ENCODE measurements at regions not wholly inside any gene's neighbourhood (a gene's known extent, or its start where the extent isn't known, plus 50 kb on each side); places are given as distances from the start of the nearest gene placed in this dataset.
"Not testable (repeated sequence)": the region's sequence is repeated elsewhere in the genome, so short reads cannot be mapped to it uniquely, and the experiment has no call there.

DNA sequence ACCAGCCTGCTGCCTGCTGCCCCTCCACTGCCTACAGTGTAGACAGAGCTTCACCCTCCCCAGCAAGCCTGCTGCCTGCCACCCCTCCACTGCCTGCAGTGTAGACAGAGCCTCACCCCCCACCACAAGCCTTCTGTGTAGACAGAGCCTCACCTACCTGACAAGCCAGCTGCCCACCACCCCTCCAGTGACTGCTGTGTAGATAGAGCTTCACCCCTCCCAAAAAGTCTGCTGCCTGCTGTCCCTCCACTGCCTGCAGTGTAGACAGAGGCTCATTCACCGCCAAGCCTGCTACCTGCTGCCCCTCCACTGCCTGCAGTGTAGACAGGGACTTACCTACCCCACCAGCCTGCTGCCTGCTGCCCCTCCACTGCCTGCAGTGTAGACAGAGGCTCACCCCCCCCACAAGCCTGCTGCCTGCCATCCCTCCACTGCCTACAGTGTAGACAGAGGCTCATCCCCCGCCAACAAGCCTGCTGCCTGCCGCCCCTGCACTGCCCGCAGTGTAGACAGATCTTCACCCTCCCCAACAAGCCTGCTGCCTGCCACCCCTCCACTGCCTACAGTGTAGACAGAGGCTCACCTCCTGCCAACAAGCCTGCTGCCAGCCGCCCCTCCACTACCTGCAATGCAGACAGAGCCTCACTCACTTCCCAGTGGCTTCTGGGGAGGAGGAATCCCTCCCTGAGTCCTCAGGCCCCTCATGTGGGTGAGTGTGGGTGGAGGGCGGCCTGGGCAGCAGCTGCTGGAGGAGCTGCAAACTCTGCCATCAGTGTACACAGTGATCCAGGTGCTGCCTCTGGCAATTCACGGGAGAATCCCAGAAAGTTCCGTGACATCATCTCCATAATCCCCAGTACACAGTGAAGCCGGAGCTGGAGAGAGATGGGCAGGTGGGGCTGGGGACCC lies 140.9 kb downstream of the DLL1 start:
- Mint-ChIP-seq H3K27me3 (peaks cover 65% of the 10 kb centered on the region), H3K4me3 (no peak overlapping the region), H3K9me3 (peaks cover 1% of the 10 kb centered on the region), H3K4me1 (peaks cover 45% of the 10 kb centered on the region), H3K27ac (no peak overlapping the region), H3K36me3 (peaks cover under 1% of the 10 kb centered on the region)
- no peak for DNase-seq
- CTCF ChIA-PET, result no interaction called here

DNA sequence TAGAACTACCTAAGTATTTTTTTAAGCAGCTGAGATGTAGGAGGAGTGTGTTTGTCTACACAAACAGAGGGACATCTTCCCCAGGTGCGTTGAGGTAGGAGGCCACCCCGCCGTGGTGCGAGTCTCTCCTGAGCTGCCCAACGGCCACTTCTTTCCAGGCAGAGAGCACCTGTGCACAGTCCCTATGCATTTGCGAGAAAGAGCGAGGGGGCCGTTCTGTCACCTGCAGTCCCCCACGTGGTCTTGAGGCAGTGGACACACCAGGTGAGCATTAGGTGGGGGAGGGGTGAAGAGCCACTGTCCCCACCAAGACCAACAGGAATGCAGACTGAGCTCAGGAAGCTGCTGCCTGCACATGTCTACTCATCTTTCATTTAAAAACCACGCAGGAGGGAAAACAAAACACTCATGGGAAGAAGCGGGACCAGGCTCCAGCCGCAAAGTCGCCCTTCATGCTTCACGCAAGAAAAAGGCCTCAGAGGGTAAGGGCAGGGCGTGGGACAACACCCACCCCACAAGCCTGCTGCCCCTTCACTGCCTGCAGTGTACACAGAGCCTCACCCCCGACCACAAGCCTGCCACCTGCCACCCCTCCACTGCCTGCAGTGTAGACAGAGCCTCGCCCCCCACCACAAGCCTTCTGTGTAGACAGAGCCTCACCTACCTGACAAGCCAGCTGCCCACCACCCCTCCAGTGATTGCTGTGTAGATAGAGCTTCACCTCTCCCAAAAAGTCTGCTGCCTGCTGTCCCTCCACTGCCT lies 142.0 kb downstream of the DLL1 start:
- Mint-ChIP-seq H3K27ac (peak overlapping the region; percentile 85), H3K9me3 (peaks cover 9% of the 10 kb centered on the region), H3K36me3 (peaks cover 2% of the 10 kb centered on the region), H3K4me3 (peak overlapping the region; percentile 10), H3K27me3 (peaks cover 65% of the 10 kb centered on the region), H3K4me1 (peaks cover 51% of the 10 kb centered on the region)
- CTCF ChIA-PET, result no interaction called here
- DNase-seq, result no peak

DNA sequence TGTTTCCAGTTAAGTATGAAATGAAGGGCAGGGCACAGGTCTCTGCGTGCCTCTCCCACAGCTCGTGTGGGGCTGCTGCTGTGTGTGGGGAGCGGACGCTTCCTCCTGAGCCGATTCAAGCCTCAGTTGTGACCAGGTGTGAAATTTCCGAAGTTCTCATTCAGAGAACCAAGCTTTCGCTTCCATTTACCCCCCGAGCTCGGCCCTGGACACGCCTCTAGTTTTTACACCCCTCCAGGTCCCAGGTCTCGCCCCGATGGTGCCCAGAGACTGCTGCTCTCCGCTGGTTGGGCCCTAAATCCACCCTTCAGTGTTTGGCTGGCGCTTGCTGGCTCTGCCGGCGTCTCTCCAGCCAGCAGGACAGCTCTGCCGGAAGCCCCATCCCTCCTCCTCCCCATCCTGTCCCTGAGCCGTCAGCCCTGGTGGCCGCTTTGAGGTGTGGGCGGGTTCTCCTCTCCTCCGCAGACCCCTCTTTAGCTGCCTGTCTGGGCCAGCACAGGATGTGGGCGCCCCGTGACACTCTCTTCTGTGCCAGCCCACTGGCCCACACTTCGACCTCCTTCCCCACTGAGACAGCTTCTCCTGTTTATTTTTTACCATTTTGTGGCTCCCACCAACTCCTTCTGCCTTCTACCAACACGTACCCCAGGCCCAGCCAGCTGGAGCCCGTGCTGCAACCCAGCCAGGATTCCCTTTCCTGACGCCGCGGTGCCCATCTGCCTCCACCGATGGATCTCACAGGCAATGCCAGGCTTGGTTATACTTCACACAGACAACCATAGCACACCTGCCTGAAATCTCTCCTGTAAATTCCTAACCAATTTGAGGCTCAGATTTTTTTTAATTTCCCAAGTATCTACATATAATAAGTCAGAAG lies 142.8 kb downstream of the DLL1 start:
- Mint-ChIP-seq H3K27ac (peak overlapping the region; percentile 85), H3K36me3 (peaks cover 2% of the 10 kb centered on the region), H3K27me3 (peaks cover 58% of the 10 kb centered on the region), H3K9me3 (peaks cover 15% of the 10 kb centered on the region), H3K4me1 (peaks cover 50% of the 10 kb centered on the region), H3K4me3 (peak overlapping the region; percentile 10)
- DNase-seq, result peak; percentile 74
- CTCF ChIA-PET, result no interaction called here

DNA sequence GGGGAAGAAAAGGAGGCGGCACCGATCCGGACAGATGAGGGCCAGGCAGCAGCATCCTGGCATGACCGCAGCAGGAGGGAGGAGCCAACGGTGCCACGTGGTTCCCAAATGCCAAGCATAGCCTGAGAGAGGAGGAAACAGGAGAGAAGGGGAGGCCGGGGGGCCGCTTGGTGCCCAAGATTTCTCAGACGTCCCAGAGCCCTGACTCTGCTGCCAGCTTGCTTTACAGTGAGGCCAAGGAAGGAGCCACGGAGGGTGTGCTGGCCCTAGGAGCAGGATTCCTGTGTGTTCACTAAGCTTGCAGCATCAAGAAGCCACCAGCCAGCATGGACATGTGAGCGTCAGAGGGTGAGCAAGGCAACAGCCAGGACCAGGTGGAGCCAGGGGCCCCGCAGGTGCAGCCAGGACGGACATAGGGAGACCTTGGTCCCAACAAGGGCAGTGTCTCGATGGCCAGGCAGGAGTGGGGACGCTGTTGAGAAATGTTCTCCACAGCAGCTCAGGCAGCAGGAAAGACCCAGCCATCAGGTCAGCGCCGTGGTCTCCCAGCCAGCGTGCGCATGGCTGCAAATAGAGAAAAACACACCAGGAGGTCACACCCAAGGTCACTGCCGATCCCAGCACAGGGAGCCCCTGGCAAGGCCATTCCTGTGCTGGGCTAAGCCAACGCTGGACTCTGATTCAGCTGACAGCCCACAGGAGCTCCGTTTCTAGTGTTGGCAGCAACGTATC lies 143.7 kb downstream of the DLL1 start:
- H3K9me3 Mint-ChIP-seq, result peaks cover 16% of the 10 kb centered on the region
- DNase-seq, result no peak
- H3K4me1 Mint-ChIP-seq, result peaks cover 45% of the 10 kb centered on the region
- H3K27ac Mint-ChIP-seq, result peak overlapping the region; percentile 85
- no peak overlapping the region for H3K4me3 Mint-ChIP-seq
- peaks cover 2% of the 10 kb centered on the region for H3K36me3 Mint-ChIP-seq
- H3K27me3 Mint-ChIP-seq, result peaks cover 54% of the 10 kb centered on the region
- CTCF ChIA-PET, result no interaction called here

DNA sequence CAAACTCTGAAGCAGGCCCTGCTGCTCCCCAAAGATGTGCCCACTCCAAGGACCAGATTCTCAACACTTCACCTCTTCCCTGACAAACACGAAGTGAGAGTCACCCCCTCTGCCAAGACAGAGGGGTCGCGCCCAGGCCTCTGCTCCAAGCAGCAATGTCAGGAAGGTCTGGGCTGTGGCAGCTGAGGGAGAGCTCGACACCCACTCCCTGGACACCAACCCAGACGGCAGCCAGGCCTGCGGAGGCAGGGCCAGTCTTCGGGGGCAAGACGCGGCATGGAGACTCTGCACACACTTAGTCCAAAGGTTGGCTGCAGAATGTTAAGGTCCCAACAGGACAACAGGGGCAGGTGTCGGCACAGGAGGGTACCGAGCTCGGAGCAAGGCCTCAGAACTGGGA lies 144.2 kb downstream of the DLL1 start:
- Mint-ChIP-seq H3K27ac (peak overlapping the region; percentile 47), H3K9me3 (peaks cover 16% of the 10 kb centered on the region), H3K36me3 (peaks cover 2% of the 10 kb centered on the region), H3K4me3 (no peak overlapping the region), H3K4me1 (peaks cover 45% of the 10 kb centered on the region), H3K27me3 (peaks cover 48% of the 10 kb centered on the region)
- CTCF ChIA-PET, result no interaction called here
- DNase-seq, result no peak

DNA sequence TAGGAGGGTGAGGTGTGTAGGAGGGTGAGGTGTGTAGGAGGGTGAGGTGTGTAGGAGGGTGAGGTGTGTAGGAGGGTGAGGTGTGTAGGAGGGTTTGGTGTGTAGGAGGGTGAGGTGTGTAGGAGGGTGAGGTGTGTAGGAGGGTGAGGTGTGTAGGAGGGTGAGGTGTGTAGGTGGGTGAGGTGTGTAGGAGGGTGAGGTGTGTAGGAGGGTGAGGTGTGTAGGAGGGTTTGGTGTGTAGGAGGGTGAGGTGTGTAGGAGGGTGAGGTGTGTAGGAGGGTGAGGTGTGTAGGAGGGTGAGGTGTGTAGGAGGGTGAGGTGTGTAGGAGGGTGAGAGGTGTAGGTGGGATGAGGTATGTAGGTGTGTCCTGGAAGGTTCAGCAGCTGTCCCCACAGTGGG lies 144.7 kb downstream of the DLL1 start:
- Mint-ChIP-seq H3K4me1 (peaks cover 45% of the 10 kb centered on the region), H3K27ac (peak overlapping the region; percentile 17), H3K9me3 (peaks cover 16% of the 10 kb centered on the region), H3K27me3 (peaks cover 43% of the 10 kb centered on the region)
- H3K36me3 Mint-ChIP-seq, H3K4me3 Mint-ChIP-seq, DNase-seq, CTCF ChIA-PET: not testable (repeated sequence)

DNA sequence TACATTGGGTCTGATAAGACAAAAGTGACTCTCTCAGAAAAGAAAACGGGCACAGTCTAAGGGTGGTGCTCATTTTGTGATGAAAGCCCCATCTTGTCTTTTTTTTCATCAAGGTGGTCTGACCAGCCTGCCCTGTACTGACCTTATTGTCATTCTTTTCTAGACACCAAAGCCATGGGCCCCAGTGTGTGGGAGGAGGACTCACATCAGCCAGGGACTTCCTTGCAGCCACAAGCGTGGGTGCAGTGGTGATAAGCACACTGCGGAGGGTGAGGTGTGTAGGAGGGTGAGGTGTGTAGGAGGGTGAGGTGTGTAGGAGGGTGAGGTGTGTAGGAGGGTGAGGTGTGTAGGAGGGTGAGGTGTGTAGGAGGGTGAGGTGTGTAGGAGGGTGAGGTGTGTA lies 145.2 kb downstream of the DLL1 start:
- Mint-ChIP-seq H3K27me3 (peaks cover 39% of the 10 kb centered on the region), H3K4me1 (peaks cover 45% of the 10 kb centered on the region), H3K9me3 (peaks cover 16% of the 10 kb centered on the region)
- H3K27ac Mint-ChIP-seq, CTCF ChIA-PET, H3K4me3 Mint-ChIP-seq, H3K36me3 Mint-ChIP-seq: not testable (repeated sequence)
- peak; percentile 17 for DNase-seq

DNA sequence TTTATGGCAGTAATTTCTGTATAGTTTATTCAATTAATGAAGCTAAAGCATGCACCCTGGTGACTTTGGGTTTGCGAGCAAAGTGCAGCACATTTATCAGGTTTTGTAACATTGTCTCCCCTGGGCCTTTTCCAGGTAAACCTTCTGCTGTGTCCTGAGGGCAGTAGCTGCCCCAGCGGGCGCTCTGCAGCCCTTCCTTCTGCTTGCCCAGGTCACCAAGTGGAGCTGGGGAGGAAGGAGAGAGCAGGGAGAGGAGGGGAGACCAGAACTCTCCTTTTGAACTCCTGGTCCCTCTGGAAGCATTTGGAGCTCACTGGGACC lies 145.6 kb downstream of the DLL1 start:
- H3K27ac Mint-ChIP-seq, result no peak overlapping the region

DNA sequence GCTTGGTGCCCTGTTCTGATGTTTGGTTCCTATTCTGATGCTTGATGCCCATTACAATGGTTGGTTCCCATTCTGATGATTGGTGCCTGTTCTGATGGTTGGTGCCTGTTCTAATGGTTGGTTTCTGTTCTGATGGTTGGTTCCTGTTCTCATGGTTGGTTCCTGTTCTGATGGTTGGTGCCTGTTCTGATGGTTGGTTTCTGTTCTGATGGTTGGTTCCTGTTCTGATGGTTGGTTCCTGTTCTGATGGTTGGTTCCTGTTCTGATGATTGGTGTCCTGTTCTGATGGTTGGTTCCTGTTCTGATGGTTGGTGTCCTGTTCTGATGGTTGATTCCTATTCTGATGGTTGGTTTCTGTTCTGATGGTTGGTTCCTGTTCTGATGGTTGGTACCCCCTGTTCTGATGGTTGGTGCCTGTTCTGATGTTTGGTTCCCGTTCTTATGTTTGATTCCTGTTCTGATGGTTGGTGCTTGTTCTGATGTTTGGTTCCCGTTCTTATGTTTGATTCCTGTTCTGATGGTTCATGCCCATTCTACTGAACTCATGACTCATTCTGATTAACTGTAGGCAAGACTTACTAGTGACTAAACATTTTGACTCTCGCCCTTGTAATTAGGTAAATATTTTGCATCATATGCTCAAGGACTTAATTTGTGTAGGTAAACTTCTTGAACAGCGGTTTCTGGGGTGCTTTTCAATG lies 146.2 kb downstream of the DLL1 start:
- Mint-ChIP-seq H3K4me1 (peaks cover 40% of the 10 kb centered on the region), H3K9me3 (peaks cover 16% of the 10 kb centered on the region), H3K27me3 (peaks cover 29% of the 10 kb centered on the region), H3K4me3 (no peak overlapping the region), H3K36me3 (peaks cover 2% of the 10 kb centered on the region), H3K27ac (no peak overlapping the region)
- CTCF ChIA-PET, result no interaction called here
- peak; percentile 6 for DNase-seq

More for the DNA sequence above, 145.6 kb downstream of the DLL1 start:
- Mint-ChIP-seq H3K4me1 (peaks cover 45% of the 10 kb centered on the region), H3K27me3 (peaks cover 34% of the 10 kb centered on the region), H3K4me3 (no peak overlapping the region), H3K36me3 (peaks cover 2% of the 10 kb centered on the region), H3K9me3 (peaks cover 16% of the 10 kb centered on the region)
- peak; percentile 7 for DNase-seq
- CTCF ChIA-PET, result no interaction called here

DNA sequence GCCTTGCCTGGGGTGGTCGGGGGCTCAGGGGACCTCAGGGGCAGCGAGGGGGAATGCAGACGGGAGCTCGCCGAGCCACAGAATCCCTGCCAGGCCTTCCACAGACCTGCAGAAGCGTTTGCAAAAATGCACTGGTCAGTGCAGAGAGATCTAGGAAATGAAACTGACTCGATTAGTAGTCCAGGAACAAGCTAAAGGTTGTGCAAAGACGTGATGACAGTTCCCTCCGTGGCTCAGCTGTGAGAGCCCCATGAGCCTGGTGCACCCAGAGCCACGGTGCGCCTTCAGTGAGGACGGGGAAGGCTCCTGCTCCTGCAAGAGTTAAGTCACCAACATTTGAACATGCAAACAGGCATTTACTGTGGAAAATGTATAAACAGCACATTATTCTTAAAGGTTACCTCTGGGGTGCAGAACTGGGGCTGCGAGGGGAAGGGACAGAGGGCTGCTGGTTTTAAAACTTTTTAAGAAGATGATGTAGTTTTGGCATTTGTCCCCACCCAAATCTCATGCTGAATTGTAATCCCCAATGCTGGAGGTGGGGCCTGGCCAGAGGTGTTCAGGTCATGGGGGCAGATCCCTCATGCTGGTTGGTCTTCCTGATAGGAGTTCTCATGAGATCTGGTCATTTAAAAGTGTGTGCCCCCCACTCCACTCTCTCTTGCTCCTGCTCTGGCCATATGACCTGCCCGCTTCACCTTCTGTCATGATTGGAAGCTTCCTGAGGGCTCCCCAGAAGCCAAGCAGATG lies 147.3 kb downstream of the DLL1 start:
- no peak for DNase-seq
- H3K27ac Mint-ChIP-seq, result no peak overlapping the region
- H3K4me3 Mint-ChIP-seq, result no peak overlapping the region
- H3K4me1 Mint-ChIP-seq, result peaks cover 28% of the 10 kb centered on the region
- CTCF ChIA-PET, result no interaction called here
- peaks cover 17% of the 10 kb centered on the region for H3K27me3 Mint-ChIP-seq
- peaks cover 2% of the 10 kb centered on the region for H3K36me3 Mint-ChIP-seq
- peaks cover 16% of the 10 kb centered on the region for H3K9me3 Mint-ChIP-seq

DNA sequence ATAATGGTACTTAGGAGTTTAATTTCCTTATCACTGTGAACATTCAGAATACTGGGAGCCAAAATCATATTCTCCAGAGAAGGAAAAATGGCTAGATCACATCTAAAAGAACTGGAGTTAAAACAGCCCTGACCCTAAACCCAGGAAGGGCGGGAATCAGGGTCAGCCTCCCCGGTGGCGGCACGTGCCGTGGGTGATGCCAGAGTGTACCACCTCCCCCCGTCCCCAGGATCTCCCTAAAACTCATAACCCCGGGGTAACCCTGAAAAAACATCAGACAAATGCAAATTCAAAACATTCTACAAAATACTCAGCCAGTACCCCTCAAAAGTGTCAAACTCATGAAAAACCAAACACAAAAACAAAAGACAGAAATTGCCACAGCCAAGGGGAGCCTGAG lies 148.3 kb downstream of the DLL1 start:
- no peak for DNase-seq
- Mint-ChIP-seq H3K36me3 (peaks cover 2% of the 10 kb centered on the region), H3K9me3 (peaks cover 16% of the 10 kb centered on the region), H3K4me1 (peaks cover 18% of the 10 kb centered on the region), H3K27ac (no peak overlapping the region), H3K27me3 (peaks cover 15% of the 10 kb centered on the region), H3K4me3 (no peak overlapping the region)
- CTCF ChIA-PET, result no interaction called here

DNA sequence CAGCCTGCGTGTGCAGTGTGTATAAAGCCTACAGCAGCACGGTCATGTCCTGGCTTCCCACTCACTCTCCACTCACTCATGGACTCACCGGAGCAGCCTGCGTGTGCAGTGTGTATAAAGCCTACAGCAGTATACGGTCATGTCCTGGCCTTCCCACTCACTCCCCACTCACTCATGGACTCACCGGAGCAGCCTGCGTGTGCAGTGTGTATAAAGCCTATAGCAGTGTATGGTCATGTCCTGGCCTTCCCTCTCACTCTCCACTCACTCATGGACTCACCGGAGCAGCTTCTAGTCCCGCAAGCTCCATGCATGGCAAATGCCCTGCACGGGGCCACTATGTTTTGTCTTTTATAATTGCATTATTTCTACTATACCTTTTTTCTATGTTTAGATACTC lies 149.8 kb downstream of the DLL1 start:
- H3K9me3 Mint-ChIP-seq, result peaks cover 16% of the 10 kb centered on the region
- H3K27me3 Mint-ChIP-seq, result peaks cover 12% of the 10 kb centered on the region
- H3K4me3 Mint-ChIP-seq, H3K4me1 Mint-ChIP-seq, CTCF ChIA-PET, H3K27ac Mint-ChIP-seq, H3K36me3 Mint-ChIP-seq: not testable (repeated sequence)
- DNase-seq, result peak; percentile 13

DNA sequence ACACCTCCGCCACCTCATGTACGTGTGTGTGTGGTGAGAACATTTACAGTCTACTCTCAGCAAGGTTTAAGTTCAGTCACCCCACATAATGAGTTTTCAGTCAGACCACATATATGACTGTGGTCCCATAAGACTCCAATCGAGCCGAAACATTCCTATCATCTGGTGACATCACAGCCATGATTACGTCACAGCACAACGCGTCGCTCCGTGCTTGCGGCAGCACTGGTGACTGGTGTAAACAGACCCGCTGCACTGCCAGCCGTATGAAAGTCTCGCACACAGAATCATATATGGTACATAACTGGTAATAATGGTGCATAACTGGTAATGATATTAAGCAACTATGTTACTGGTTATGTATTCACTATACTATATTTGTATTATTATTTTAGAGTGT lies 150.7 kb downstream of the DLL1 start:
- H3K27ac Mint-ChIP-seq, result no peak overlapping the region
- H3K4me1 Mint-ChIP-seq, result peaks cover 6% of the 10 kb centered on the region
- peak; percentile 15 for DNase-seq
- peaks cover 12% of the 10 kb centered on the region for H3K27me3 Mint-ChIP-seq
- no peak overlapping the region for H3K4me3 Mint-ChIP-seq
- H3K36me3 Mint-ChIP-seq, result peaks cover 2% of the 10 kb centered on the region
- H3K9me3 Mint-ChIP-seq, result peaks cover 16% of the 10 kb centered on the region
- CTCF ChIA-PET, result no interaction called here
